ENCODE measurements at regions not wholly inside any gene's neighbourhood (a gene's known extent, or its start where the extent isn't known, plus 50 kb on each side); places are given as distances from the start of the nearest gene placed in this dataset.

DNA sequence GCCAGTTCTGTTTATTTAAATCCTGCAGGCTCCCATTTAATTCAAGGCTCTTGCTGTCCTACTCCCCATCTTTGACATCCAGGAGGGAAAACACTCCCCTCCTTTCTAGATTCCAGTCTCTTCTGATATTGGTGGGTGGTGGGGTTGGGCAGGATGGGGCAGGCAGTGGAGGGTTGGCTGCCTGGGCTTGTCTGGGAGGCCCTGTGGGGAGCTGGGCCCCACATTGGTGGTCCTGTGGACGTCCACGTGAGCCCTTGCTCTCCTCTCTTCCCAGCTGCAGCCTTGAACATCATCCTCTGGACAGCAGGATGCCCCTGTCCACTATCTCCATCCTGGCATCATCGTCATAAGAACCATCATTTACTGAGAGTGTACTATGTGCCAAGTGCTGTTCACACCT is 108.9 kb upstream of the PCBD1 start:
- TF ChIP-seq, protein P1, sequence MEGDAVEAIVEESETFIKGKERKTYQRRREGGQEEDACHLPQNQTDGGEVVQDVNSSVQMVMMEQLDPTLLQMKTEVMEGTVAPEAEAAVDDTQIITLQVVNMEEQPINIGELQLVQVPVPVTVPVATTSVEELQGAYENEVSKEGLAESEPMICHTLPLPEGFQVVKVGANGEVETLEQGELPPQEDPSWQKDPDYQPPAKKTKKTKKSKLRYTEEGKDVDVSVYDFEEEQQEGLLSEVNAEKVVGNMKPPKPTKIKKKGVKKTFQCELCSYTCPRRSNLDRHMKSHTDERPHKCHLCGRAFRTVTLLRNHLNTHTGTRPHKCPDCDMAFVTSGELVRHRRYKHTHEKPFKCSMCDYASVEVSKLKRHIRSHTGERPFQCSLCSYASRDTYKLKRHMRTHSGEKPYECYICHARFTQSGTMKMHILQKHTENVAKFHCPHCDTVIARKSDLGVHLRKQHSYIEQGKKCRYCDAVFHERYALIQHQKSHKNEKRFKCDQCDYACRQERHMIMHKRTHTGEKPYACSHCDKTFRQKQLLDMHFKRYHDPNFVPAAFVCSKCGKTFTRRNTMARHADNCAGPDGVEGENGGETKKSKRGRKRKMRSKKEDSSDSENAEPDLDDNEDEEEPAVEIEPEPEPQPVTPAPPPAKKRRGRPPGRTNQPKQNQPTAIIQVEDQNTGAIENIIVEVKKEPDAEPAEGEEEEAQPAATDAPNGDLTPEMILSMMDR (IDR thresholded peaks at IDR 0.05; ENCODE audit: borderline replicate concordance, insufficient read depth, low read depth, low read length): no peak
- H3K4me3 ChIP-seq (ENCODE audit: low read depth, low read length): no peak overlapping the region

DNA sequence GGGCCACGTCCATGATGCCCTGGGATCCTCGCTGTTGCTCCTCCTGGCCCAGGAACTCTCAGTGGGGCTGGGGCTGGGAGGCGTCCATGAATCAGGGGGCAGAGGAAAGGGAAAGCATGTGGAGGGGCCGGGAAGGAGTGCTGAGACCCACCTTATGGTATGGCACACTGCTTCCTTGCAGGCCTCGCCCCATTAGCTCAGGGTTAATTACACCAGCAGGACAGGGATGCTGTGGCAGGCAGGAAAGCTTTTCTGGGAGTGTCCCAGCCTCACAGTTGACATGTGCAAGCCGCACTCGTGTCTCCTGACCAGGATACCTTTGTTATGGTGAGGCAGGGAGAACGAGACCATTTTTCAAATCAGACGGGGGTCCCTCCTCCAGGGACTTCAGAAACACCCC is 109.7 kb upstream of the PCBD1 start:
- no peak overlapping the region for H3K4me3 ChIP-seq (ENCODE audit: low read depth, low read length)
- TF ChIP-seq, protein P1 (IDR thresholded peaks at IDR 0.05; ENCODE audit: borderline replicate concordance, insufficient read depth, low read depth, low read length): no peak

DNA sequence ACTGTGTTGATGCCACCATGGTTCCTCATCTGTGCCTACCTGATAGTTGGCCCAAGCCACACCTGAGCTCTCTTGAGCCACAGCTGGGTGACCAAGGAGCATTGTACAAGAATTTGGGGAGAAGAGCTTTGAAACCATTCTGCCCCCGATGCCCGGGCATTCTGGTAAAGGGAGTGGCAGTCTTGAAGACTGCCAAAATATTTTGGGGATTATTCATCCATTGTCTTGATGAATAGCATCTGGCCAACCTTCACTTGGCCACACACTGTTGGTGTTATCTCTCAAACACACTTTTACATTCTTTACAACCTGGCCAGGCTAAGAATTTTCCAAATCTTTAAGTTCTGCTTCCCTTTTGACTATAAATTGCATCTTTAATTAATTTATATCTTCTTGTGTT is 113.1 kb upstream of the PCBD1 start:
- TF ChIP-seq, protein P1 (IDR thresholded peaks at IDR 0.05; ENCODE audit: borderline replicate concordance, insufficient read depth, low read depth, low read length): no peak
- H3K4me3 ChIP-seq (ENCODE audit: low read depth, low read length): no peak overlapping the region

DNA sequence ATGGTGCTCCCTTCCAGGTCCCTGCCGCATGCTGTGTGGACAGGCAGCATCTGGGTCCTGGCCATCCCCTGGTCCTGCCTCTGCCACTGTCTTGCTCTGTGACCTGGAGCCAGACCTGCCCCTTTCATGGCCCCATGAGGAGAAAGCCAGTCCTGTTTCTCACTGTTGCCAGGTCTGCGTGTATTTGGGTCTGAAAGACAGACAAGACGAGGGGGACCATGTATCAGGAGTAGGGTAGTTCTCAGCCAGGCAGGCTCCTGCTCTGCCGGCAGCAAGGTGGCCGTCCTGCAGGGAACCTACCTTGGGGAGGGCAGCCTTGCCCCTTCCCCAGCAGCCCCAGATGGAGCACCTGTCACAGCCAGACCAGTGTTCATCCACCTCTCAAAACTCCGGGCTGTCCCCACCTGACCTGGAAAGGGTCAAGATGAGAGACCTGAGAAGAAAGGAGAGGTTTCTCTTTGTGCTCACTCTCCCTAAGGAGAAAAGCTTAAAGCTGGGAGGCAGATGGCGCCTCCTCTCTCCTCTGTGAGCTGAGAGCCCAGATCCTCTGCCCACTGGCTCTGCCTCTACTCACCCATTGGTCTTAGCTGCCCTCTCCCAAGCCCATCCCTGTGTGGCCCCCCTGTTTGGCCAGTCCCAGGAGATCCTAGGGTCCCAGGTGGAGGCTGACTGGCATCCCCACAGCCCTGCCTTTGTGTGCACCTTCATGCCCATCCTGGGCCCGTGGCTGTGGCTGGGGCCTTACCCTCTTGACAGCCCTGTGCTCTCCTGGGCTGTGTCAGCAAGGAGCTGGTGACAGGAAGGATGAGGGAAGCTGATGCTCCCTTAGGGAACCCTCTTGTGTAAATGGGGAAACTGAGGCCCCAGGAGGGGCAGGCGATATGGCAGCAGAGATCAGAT is 116.1 kb upstream of the PCBD1 start:
- no peak overlapping the region for H3K4me3 ChIP-seq (ENCODE audit: low read depth, low read length)
- TF ChIP-seq, protein P1 (IDR thresholded peaks at IDR 0.05; ENCODE audit: borderline replicate concordance, insufficient read depth, low read depth, low read length): no peak

DNA sequence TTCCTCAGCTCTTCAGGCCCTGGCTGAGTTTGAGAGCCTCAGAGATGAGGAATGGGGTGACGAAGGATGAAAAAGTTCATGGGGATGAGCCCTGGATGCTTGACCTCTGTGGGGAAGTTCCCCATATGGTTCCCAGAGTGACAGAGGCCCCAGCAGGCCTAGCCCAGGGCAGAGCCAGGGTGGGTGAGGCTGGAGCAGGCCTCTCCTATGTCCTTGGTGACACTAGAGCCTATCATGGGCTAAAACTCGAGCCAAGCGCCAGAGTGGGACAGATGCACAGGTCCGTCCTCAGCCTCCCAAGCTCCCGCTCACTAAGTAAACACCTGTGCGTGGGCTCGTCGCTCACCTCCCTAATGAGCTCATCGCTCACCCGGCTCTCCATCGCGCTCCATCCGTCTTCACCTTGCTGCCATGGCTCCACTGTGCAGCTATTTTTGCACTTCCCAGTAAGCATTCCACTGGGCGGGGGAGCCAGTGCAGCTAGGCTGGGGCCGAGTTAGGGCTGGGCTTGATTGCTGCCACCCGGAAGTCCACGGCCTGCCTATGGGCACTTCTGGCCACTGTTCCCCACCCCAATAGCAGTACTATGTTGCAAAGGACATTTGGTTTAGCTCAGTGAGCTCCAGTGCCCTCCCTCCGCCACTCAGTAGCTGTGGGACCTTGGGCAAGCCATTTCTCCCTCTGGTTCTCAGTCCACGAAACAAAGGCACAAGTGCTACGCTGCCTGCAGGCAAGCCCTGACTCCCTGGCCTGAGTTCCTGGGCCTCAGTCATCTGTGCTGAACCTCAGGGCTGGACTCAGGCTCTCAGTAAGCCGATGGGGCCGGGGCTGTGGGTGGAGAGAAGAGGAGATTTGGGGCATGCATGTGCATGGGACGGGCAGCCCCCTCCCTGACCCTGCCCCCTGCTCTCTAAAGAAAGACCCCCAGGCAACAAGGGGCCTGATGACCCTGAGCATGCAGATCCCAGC is 117.3 kb upstream of the PCBD1 start:
- H3K4me3 ChIP-seq (ENCODE audit: low read depth, low read length): no peak overlapping the region
- TF ChIP-seq, protein P1 (IDR thresholded peaks at IDR 0.05; ENCODE audit: borderline replicate concordance, insufficient read depth, low read depth, low read length): no peak

DNA sequence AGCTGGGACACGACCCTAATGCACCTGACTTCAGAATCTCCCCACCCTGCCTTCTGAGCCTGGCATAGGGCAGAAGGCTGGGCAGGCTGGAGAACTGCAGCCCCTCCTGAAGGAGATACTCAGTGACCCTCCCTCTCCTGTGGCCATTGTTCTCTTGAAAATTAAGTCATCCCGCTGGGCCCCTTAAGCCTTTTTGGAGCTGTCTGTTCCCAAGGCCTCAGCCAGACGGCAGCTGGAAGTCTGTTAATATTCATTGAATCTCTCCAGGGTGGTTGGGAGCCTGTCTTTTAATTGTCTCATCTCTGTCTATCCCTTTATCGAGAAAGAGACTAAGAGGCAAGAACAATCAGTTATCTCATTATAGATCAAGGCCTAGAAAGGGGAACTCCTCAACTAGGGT is 118.1 kb upstream of the PCBD1 start:
- TF ChIP-seq, protein P1 (IDR thresholded peaks at IDR 0.05; ENCODE audit: borderline replicate concordance, insufficient read depth, low read depth, low read length): no peak
- no peak overlapping the region for H3K4me3 ChIP-seq (ENCODE audit: low read depth, low read length)
